ENCODE measurements at regions not wholly inside any gene's neighbourhood (a gene's known extent, or its start where the extent isn't known, plus 50 kb on each side); places are given as distances from the start of the nearest gene placed in this dataset.

DNA sequence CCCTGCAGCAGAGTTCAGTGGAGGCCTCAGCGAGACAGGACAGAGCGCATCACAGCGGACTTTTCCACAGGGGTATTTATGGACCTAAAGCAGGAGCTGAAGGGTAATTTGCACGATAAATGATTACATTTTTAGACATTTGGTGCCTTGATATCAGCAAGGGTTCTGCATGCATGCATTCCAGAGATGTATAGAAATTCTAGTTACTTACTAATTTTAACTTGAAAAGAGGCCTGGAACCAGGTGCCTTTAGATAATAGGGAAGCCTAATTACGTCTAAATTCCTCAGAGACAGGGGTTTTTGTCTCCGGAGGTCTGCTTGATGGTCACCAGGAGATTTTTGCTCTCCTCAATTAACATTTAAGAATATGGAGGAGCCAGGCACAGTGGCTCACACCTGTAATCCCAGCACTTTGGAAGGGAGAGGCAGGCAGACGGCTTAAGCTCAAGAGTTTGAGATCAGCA, 79.8 kb upstream of the MFGE8 start:
- no peaks in the 10 kb centered on the region for H3K4me1 Mint-ChIP-seq
- H3K27ac Mint-ChIP-seq = no peak overlapping the region
- DNase-seq (no peak), ATAC-seq (replicated peaks in 1 of 4) (no peak)
- Histone ChIP-seq H3K27ac (ENCODE audit: low read length) (no peak overlapping the region), H3K36me3 (ENCODE audit: control insufficient read depth in 2 of 2, extremely low read depth in 1 of 2, insufficient read depth in 1 of 2, low read length in 1 of 2) (no peaks in the 10 kb centered on the region), H3K4me3 (ENCODE audit: control insufficient read depth in 1 of 2, extremely low read depth in 1 of 2, low read length in 1 of 2) (no peak overlapping the region), H3K4me1 (ENCODE audit: control insufficient read depth in 1 of 2, extremely low read depth in 1 of 2, insufficient read depth in 2 of 2, low read length in 2 of 2) (no peaks in the 10 kb centered on the region), H3K9me3 (no peaks in the 10 kb centered on the region), H3K27me3 (replicated peaks in 1 of 2; ENCODE audit: control insufficient read depth in 2 of 2, extremely low read depth in 1 of 2, insufficient read depth in 2 of 2, low read length in 1 of 2) (peaks cover 0 to 13% of the 10 kb centered on the region in 2 experiments)
- no peaks in the 10 kb centered on the region for H3K36me3 Mint-ChIP-seq
- 100% methylated on average over 2 of the region's 7 CpGs for WGBS (ENCODE audit: insufficient coverage)
- ChIA-PET CTCF (interaction anchor here in 1 of 2 donors (0.6 kb wide), 1 partner anchor 21 kb away, joined by 4 read pairs; no protein-coding TSS in a partner anchor), POLR2A (no interaction called here)
- H3K9me3 Mint-ChIP-seq = no peaks in the 10 kb centered on the region
- H3K27me3 Mint-ChIP-seq = peaks cover 6 to 14% of the 10 kb centered on the region in 2 donors
- H3K4me3 Mint-ChIP-seq = no peak overlapping the region

DNA sequence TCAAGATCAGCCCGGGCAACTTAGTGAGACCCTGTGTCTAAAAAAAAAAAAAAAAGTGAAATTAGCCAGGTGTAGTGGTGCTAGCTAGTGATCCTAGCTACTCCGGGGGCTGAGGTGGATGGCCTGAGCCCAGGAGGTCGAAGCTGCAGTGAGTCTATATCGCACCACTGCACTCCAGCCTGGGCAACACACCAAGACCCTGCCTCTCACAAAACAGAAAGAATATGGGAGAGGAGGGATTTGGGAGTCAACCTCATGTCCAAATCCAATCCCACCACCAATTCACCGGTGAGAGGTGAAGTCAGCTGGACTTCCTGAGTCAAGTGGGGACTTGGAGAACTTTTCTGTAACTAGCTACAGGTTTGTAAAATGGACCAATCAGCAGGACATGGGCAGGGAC, 80.5 kb upstream of the MFGE8 start:
- ChIA-PET POLR2A (no interaction called here), CTCF (interaction anchor here in 1 of 2 donors (1.1 kb wide), 1 partner anchor 89 kb away, joined by 3 read pairs; no protein-coding TSS in a partner anchor)
- Histone ChIP-seq H3K9me3 (no peaks in the 10 kb centered on the region), H3K4me3 (ENCODE audit: control insufficient read depth in 1 of 2, extremely low read depth in 1 of 2, low read length in 1 of 2) (no peak overlapping the region), H3K27me3 (replicated peaks in 1 of 2; ENCODE audit: control insufficient read depth in 2 of 2, extremely low read depth in 1 of 2, insufficient read depth in 2 of 2, low read length in 1 of 2) (peaks cover 0 to 13% of the 10 kb centered on the region in 2 experiments), H3K4me1 (ENCODE audit: control insufficient read depth in 1 of 2, extremely low read depth in 1 of 2, insufficient read depth in 2 of 2, low read length in 2 of 2) (no peaks in the 10 kb centered on the region), H3K36me3 (ENCODE audit: control insufficient read depth in 2 of 2, extremely low read depth in 1 of 2, insufficient read depth in 1 of 2, low read length in 1 of 2) (no peaks in the 10 kb centered on the region), H3K27ac (ENCODE audit: low read length) (no peak overlapping the region)
- ATAC-seq (replicated peaks in 1 of 4) = no peak
- no peaks in the 10 kb centered on the region for H3K36me3 Mint-ChIP-seq
- 100% methylated on average over 1 of the region's 5 CpGs for WGBS (ENCODE audit: insufficient coverage)
- H3K27me3 Mint-ChIP-seq = peaks cover 7 to 14% of the 10 kb centered on the region in 2 donors
- no peak overlapping the region for H3K4me3 Mint-ChIP-seq
- DNase-seq = no peak
- no peaks in the 10 kb centered on the region for H3K4me1 Mint-ChIP-seq
- H3K9me3 Mint-ChIP-seq = no peaks in the 10 kb centered on the region
- H3K27ac Mint-ChIP-seq = no peak overlapping the region

DNA sequence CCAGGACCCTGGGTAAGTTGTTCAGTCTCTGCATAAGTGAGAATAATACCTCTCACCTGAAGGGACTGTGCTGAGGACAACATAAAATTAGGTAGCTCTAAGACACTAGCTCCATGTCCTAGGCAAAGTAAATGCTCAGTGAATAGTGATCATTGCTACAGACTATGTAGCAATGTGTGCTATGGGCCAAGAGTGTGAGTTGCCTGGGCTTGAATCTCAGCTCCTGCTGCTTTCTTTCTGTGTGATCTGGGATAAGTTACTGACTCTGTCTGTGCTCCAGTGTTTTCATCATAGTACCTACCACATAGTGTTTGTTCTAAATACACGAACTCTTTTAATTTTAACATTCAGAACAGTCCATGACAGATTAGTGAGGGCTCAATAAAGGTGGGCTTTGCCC, 81.1 kb upstream of the MFGE8 start:
- Histone ChIP-seq H3K4me1 (ENCODE audit: control insufficient read depth in 1 of 2, extremely low read depth in 1 of 2, insufficient read depth in 2 of 2, low read length in 2 of 2) (no peaks in the 10 kb centered on the region), H3K27me3 (replicated peaks in 1 of 2; ENCODE audit: control insufficient read depth in 2 of 2, extremely low read depth in 1 of 2, insufficient read depth in 2 of 2, low read length in 1 of 2) (peaks cover 0 to 13% of the 10 kb centered on the region in 2 experiments), H3K9me3 (no peaks in the 10 kb centered on the region), H3K4me3 (ENCODE audit: control insufficient read depth in 1 of 2, extremely low read depth in 1 of 2, low read length in 1 of 2) (no peak overlapping the region), H3K36me3 (ENCODE audit: control insufficient read depth in 2 of 2, extremely low read depth in 1 of 2, insufficient read depth in 1 of 2, low read length in 1 of 2) (no peaks in the 10 kb centered on the region), H3K27ac (ENCODE audit: low read length) (no peak overlapping the region)
- no peaks in the 10 kb centered on the region for H3K9me3 Mint-ChIP-seq
- H3K27me3 Mint-ChIP-seq = peaks cover 9 to 14% of the 10 kb centered on the region in 2 donors
- WGBS (ENCODE audit: insufficient coverage) = no CpG with 5 or more reads among the region's 1 CpG
- no peak overlapping the region for H3K4me3 Mint-ChIP-seq
- DNase-seq = no peak
- H3K36me3 Mint-ChIP-seq = no peaks in the 10 kb centered on the region
- POLR2A ChIA-PET = no interaction called here
- H3K4me1 Mint-ChIP-seq = no peaks in the 10 kb centered on the region
- CTCF ChIA-PET = interaction anchor here in 1 of 2 donors (1.1 kb wide), 1 partner anchor 90 kb away, joined by 3 read pairs; no protein-coding TSS in a partner anchor
- no peak overlapping the region for H3K27ac Mint-ChIP-seq
- ATAC-seq (replicated peaks in 1 of 4) = no peak

DNA sequence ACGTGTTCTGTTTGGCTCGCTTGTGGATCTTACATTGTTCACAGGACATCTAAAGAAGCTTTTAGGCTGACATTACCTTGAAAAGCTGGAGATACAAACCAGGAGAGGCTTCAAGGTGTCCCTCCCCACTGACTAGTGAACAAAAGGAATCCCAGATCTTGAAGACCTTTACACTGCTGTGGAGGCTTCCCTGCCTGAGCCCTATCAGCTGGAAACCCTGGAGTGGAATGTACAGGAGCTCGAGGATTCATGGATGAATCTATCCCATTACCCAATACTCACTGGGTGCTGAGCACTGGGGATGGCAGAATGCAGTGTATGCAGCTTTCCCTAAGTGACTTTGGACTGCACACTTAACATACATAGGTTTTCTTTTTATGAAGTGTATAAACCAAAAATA, 82.3 kb upstream of the MFGE8 start:
- H3K9me3 Mint-ChIP-seq = no peaks in the 10 kb centered on the region
- Histone ChIP-seq H3K4me1 (ENCODE audit: control insufficient read depth in 1 of 2, extremely low read depth in 1 of 2, insufficient read depth in 2 of 2, low read length in 2 of 2) (no peaks in the 10 kb centered on the region), H3K9me3 (no peaks in the 10 kb centered on the region), H3K27ac (ENCODE audit: low read length) (no peak overlapping the region), H3K36me3 (ENCODE audit: control insufficient read depth in 2 of 2, extremely low read depth in 1 of 2, insufficient read depth in 1 of 2, low read length in 1 of 2) (no peaks in the 10 kb centered on the region), H3K4me3 (ENCODE audit: control insufficient read depth in 1 of 2, extremely low read depth in 1 of 2, low read length in 1 of 2) (no peak overlapping the region), H3K27me3 (replicated peaks in 1 of 2; ENCODE audit: control insufficient read depth in 2 of 2, extremely low read depth in 1 of 2, insufficient read depth in 2 of 2, low read length in 1 of 2) (peaks cover 0 to 9% of the 10 kb centered on the region in 2 experiments)
- ChIA-PET CTCF (no interaction called here), POLR2A (no interaction called here)
- no peak for ATAC-seq (replicated peaks in 1 of 4)
- H3K4me3 Mint-ChIP-seq = no peak overlapping the region
- WGBS (ENCODE audit: insufficient coverage) = 63% methylated on average over 2 of the region's 3 CpGs
- H3K27ac Mint-ChIP-seq = no peak overlapping the region
- no peaks in the 10 kb centered on the region for H3K4me1 Mint-ChIP-seq
- H3K36me3 Mint-ChIP-seq = no peaks in the 10 kb centered on the region
- H3K27me3 Mint-ChIP-seq = peaks cover 9 to 13% of the 10 kb centered on the region in 2 donors
- no peak for DNase-seq

DNA sequence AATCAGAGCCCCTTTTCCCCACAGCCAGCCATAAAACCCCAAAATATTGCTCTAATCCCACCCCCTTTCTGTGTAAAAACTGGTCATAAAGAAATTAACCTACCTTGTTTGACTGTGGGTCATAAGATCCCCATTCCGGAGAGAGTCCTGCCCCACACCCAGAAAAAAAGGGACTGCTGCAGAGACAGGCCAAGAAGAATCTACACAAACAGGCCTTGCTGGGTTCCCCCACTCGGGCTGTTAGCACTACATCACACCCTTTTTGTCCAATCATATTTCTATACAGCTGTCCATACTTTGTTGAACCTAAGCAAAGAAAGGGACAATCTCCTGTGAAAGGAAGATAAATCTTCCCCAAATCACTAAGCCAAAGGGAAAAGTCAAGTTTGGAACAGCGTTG, 84.4 kb upstream of the MFGE8 start:
- H3K9me3 ChIP-seq = no peaks in the 10 kb centered on the region
- peaks cover 9 to 13% of the 10 kb centered on the region in 2 donors for H3K27me3 Mint-ChIP-seq
- no peak overlapping the region for H3K4me3 ChIP-seq (ENCODE audit: control insufficient read depth in 1 of 2, extremely low read depth in 1 of 2, low read length in 1 of 2)
- H3K27ac Mint-ChIP-seq = no peak overlapping the region
- H3K9me3 Mint-ChIP-seq = no peaks in the 10 kb centered on the region
- DNase-seq (no peak), ATAC-seq (replicated peaks in 1 of 4) (no peak)
- H3K36me3 ChIP-seq (ENCODE audit: control insufficient read depth in 2 of 2, extremely low read depth in 1 of 2, insufficient read depth in 1 of 2, low read length in 1 of 2) = no peaks in the 10 kb centered on the region
- H3K27me3 ChIP-seq (replicated peaks in 1 of 2; ENCODE audit: control insufficient read depth in 2 of 2, extremely low read depth in 1 of 2, insufficient read depth in 2 of 2, low read length in 1 of 2) = peaks cover 0 to 8% of the 10 kb centered on the region in 2 experiments
- WGBS (ENCODE audit: insufficient coverage) = 100% methylated on average over 1 of the region's 3 CpGs
- no peaks in the 10 kb centered on the region for H3K36me3 Mint-ChIP-seq
- ChIA-PET POLR2A (interaction anchor here in 1 of 2 donors (0.6 kb wide), 1 partner anchor 76 kb away, joined by 3 read pairs; no protein-coding TSS in a partner anchor), CTCF (no interaction called here)
- H3K4me1 Mint-ChIP-seq = peaks cover 0 to 4% (median 3%) of the 10 kb centered on the region in 3 donors
- no peaks in the 10 kb centered on the region for H3K4me1 ChIP-seq (ENCODE audit: control insufficient read depth in 1 of 2, extremely low read depth in 1 of 2, insufficient read depth in 2 of 2, low read length in 2 of 2)
- H3K27ac ChIP-seq (ENCODE audit: low read length) = no peak overlapping the region
- H3K4me3 Mint-ChIP-seq = no peak overlapping the region

DNA sequence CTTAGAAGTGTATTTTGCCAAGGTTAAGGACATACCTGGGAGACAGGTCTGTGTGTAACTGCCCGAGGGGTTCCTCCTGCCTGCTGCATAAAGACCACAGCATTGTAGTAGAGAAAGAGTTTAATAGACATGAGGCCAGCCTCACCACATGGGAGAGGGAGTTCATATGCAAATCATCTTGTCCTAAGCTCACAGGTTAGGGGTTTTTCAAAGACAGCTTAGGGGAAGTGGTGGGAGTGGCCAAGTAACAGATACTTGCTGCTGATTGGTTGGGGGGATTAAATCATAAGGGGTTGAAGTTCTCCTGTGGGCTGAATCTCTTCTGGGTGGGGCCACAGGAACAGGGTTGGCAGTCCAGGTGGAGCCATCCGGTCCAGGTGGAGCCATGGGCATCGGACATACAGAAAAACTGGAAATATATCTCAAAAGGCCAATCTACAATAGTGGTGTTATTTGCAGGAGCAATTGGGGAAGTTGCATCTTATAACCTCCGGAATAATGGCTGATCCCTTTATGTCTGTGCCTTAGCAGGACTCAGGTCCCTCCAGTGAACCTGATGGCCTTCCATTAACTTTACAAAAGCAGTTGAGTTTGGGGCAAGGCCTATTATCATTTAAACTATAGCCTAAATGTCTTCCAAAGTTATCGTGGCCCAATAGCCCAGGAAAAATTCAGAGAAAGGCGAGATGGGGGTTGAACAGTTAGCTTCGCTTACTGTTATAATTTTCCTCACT, 86.0 kb upstream of the MFGE8 start:
- Histone ChIP-seq H3K4me1 (ENCODE audit: control insufficient read depth in 1 of 2, extremely low read depth in 1 of 2, insufficient read depth in 2 of 2, low read length in 2 of 2) (no peaks in the 10 kb centered on the region), H3K4me3 (ENCODE audit: control insufficient read depth in 1 of 2, extremely low read depth in 1 of 2, low read length in 1 of 2) (no peak overlapping the region), H3K27me3 (replicated peaks in 1 of 2; ENCODE audit: control insufficient read depth in 2 of 2, extremely low read depth in 1 of 2, insufficient read depth in 2 of 2, low read length in 1 of 2) (peaks cover 0 to 11% of the 10 kb centered on the region in 2 experiments), H3K27ac (ENCODE audit: low read length) (no peak overlapping the region), H3K36me3 (ENCODE audit: control insufficient read depth in 2 of 2, extremely low read depth in 1 of 2, insufficient read depth in 1 of 2, low read length in 1 of 2) (no peaks in the 10 kb centered on the region), H3K9me3 (no peaks in the 10 kb centered on the region)
- Mint-ChIP-seq H3K27ac (no peak overlapping the region), H3K27me3 (peaks cover 9 to 13% of the 10 kb centered on the region in 2 donors), H3K4me3 (no peak overlapping the region), H3K36me3 (no peaks in the 10 kb centered on the region), H3K9me3 (no peaks in the 10 kb centered on the region), H3K4me1 (peaks cover 0 to 4% (median 3%) of the 10 kb centered on the region in 3 donors)
- DNase-seq (no peak), ATAC-seq (replicated peaks in 1 of 4) (no peak)
- POLR2A ChIA-PET = no interaction called here
- WGBS (ENCODE audit: insufficient coverage) = no CpG with 5 or more reads among the region's 7 CpGs
- CTCF ChIA-PET = no interaction called here

Data from T-cell (primary cell).